WERI-Rb-1 (cell line): ENCODE measurements at regions not wholly inside any gene's neighbourhood (a gene's known extent, or its start where the extent isn't known, plus 50 kb on each side); places are given as distances from the start of the nearest gene placed in this dataset.

Experiments used
- DNase-seq: peaks from one replicate; pipeline ENCODE4 v3.0.0-alpha.2; 2020
- H3K27ac ChIP-seq: fragments of 250-450 bp; sonication (Bioruptor Pico); 2 replicates; pipeline ENCODE4 v1.5.1; 2020; ENCODE audit warnings: mild to moderate bottlenecking, moderate library complexity
- H3K27me3 ChIP-seq: fragments of 250-450 bp; sonication (Bioruptor Pico); 2 replicates; pipeline ENCODE4 v1.5.1; 2021; ENCODE audit warnings: mild to moderate bottlenecking, low read depth, moderate library complexity; ENCODE audit not compliant: insufficient read depth, severe bottlenecking
- H3K36me3 ChIP-seq: fragments of 250-450 bp; sonication (Bioruptor Pico); 2 replicates; pipeline ENCODE4 v1.5.1; 2020; ENCODE audit warnings: mild to moderate bottlenecking, moderate library complexity
- H3K4me3 ChIP-seq: 2 replicates; pipeline ENCODE4 v1.5.1; 2011; ENCODE audit warnings: low read depth, mild to moderate bottlenecking, control low read depth, low read length
- H3K9me3 ChIP-seq: fragments of 250-450 bp; sonication (Bioruptor Pico); 2 replicates; pipeline ENCODE4 v1.5.1; 2021; ENCODE audit warnings: mild to moderate bottlenecking, moderate library complexity; ENCODE audit not compliant: severe bottlenecking
- CTCF ChIP-seq: IDR thresholded peaks from 2 replicates; pipeline ENCODE4 v1.5.1; 2011; ENCODE audit warnings: low read depth, mild to moderate bottlenecking, control low read depth, inconsistent platforms, low read length

GRCh38 chr13:42373048-42373812 is 101.3 kb downstream of the AKAP11 start:
- Histone ChIP-seq H3K27ac (no peak overlapping the region), H3K4me3 (no peak overlapping the region), H3K27me3 (no peaks in the 10 kb centered on the region), H3K36me3 (no peaks in the 10 kb centered on the region), H3K9me3 (no peaks in the 10 kb centered on the region)
- DNase-seq, result no peak
- TF ChIP-seq CTCF, result no peak

- Histone ChIP-seq H3K4me3 (no peak overlapping the region), H3K27me3 (no peaks in the 10 kb centered on the region), H3K36me3 (no peaks in the 10 kb centered on the region), H3K9me3 (no peaks in the 10 kb centered on the region), H3K27ac (no peak overlapping the region)
- no peak for TF ChIP-seq CTCF
- DNase-seq, result no peak
Measured at GRCh38 chr13:42375663-42376062, 103.7 kb downstream of the AKAP11 start.

GRCh38 chr13:42377640-42378382 is 105.9 kb downstream of the AKAP11 start:
- Histone ChIP-seq H3K4me3 (no peak overlapping the region), H3K9me3 (no peaks in the 10 kb centered on the region), H3K27me3 (no peaks in the 10 kb centered on the region), H3K27ac (no peak overlapping the region), H3K36me3 (no peaks in the 10 kb centered on the region)
- TF ChIP-seq CTCF, result no peak
- DNase-seq, result no peak

DNA sequence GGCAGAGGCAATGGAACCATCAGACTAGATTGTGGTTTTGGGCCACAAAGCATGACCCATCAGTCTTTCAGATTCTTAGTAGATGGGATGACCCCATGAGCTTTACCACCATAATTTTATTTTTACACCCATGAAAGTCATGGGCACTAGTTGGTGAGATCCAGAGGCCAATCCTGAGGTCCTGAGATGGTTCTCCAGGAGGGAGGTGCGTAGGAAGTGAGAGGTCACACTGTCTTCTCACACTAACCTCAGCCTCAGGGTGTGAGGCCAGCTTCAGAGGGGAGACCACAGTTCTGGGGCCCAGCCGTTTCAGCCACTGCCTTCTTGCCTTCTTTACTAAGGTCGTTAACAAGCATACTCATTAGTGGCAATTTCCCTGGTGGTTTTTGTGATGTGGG is 106.4 kb downstream of the AKAP11 start:
- H3K36me3 ChIP-seq, result no peaks in the 10 kb centered on the region
- H3K4me3 ChIP-seq, result no peak overlapping the region
- DNase-seq, result no peak

GRCh38 chr13:42379241-42379640 is 107.3 kb downstream of the AKAP11 start:
- DNase-seq, result no peak
- Histone ChIP-seq H3K4me3 (no peak overlapping the region), H3K27ac (no peak overlapping the region), H3K9me3 (no peaks in the 10 kb centered on the region), H3K36me3 (no peaks in the 10 kb centered on the region), H3K27me3 (no peaks in the 10 kb centered on the region)
- TF ChIP-seq CTCF, result no peak

More for the DNA sequence above, 106.4 kb downstream of the AKAP11 start:
- Histone ChIP-seq H3K27me3 (no peaks in the 10 kb centered on the region), H3K9me3 (no peaks in the 10 kb centered on the region), H3K27ac (no peak overlapping the region)
- no peak for TF ChIP-seq CTCF
